ENCODE measurements at regions not wholly inside any gene's neighbourhood (a gene's known extent, or its start where the extent isn't known, plus 50 kb on each side); places are given as distances from the start of the nearest gene placed in this dataset.

GRCh38 chr1:193569983-193570269 lies 383.5 kb upstream of the B3GALT2 start:
- DNase-seq (ENCODE audit: low spot score in 2 of 2): no peak
- H3K9me3 ChIP-seq: no peaks in the 10 kb centered on the region
- H3K27ac ChIP-seq: no peak overlapping the region
- H3K27me3 ChIP-seq: no peaks in the 10 kb centered on the region
- H3K4me3 ChIP-seq: no peak overlapping the region
- no peaks in the 10 kb centered on the region for H3K4me1 ChIP-seq
- no peaks in the 10 kb centered on the region for H3K36me3 ChIP-seq
- TF ChIP-seq CTCF (IDR thresholded peaks at IDR 0.05) (no peak), POLR2AphosphoS5 (IDR thresholded peaks at IDR 0.05) (no peak), POLR2A (IDR thresholded peaks at IDR 0.05) (no peak), EP300 (IDR thresholded peaks at IDR 0.05) (no peak)

- no peak for DNase-seq (ENCODE audit: low spot score in 2 of 2)
- no peaks in the 10 kb centered on the region for H3K36me3 ChIP-seq
- H3K27me3 ChIP-seq: no peaks in the 10 kb centered on the region
- no peaks in the 10 kb centered on the region for H3K4me1 ChIP-seq
- no peak overlapping the region for H3K27ac ChIP-seq
- no peaks in the 10 kb centered on the region for H3K9me3 ChIP-seq
- WGBS: 49% methylated on average over 1 of the region's 1 CpG
- TF ChIP-seq EP300 (IDR thresholded peaks at IDR 0.05) (no peak), POLR2A (IDR thresholded peaks at IDR 0.05) (no peak), CTCF (IDR thresholded peaks at IDR 0.05) (no peak)
- no peak overlapping the region for H3K4me3 ChIP-seq
Measured at GRCh38 chr1:193569096-193569982, 382.9 kb upstream of the B3GALT2 start.

GRCh38 chr1:193568512-193568911 lies 382.1 kb upstream of the B3GALT2 start:
- Histone ChIP-seq H3K36me3 (no peaks in the 10 kb centered on the region), H3K27ac (no peak overlapping the region), H3K9me3 (no peaks in the 10 kb centered on the region), H3K4me1 (no peaks in the 10 kb centered on the region), H3K4me3 (no peak overlapping the region), H3K27me3 (no peaks in the 10 kb centered on the region)
- DNase-seq (ENCODE audit: low spot score in 2 of 2): no peak
- TF ChIP-seq CTCF (IDR thresholded peaks at IDR 0.05) (no peak), EP300 (IDR thresholded peaks at IDR 0.05) (no peak), POLR2AphosphoS5 (IDR thresholded peaks at IDR 0.05) (no peak), POLR2A (IDR thresholded peaks at IDR 0.05) (no peak)
- 45% methylated on average over 1 of the region's 1 CpG for WGBS

- H3K9me3 ChIP-seq: no peaks in the 10 kb centered on the region
- H3K36me3 ChIP-seq: no peaks in the 10 kb centered on the region
- WGBS: 85% methylated on average over 3 of the region's 3 CpGs
- H3K4me1 ChIP-seq: no peaks in the 10 kb centered on the region
- H3K4me3 ChIP-seq: no peak overlapping the region
- H3K27ac ChIP-seq: no peak overlapping the region
- H3K27me3 ChIP-seq: no peaks in the 10 kb centered on the region
- no peak for DNase-seq (ENCODE audit: low spot score in 2 of 2)
- TF ChIP-seq POLR2AphosphoS5 (IDR thresholded peaks at IDR 0.05): no peak
- TF ChIP-seq CTCF (IDR thresholded peaks at IDR 0.05): no peak
- TF ChIP-seq POLR2A (IDR thresholded peaks at IDR 0.05): no peak
- no peak for TF ChIP-seq EP300 (IDR thresholded peaks at IDR 0.05)
Measured at GRCh38 chr1:193567937-193568336, 381.5 kb upstream of the B3GALT2 start.

- Histone ChIP-seq H3K4me1 (no peaks in the 10 kb centered on the region), H3K4me3 (no peak overlapping the region), H3K27me3 (no peaks in the 10 kb centered on the region), H3K9me3 (no peaks in the 10 kb centered on the region), H3K27ac (no peak overlapping the region), H3K36me3 (no peaks in the 10 kb centered on the region)
- 86% methylated on average over 4 of the region's 4 CpGs for WGBS
- no peak for TF ChIP-seq POLR2A (IDR thresholded peaks at IDR 0.05)
- TF ChIP-seq POLR2AphosphoS5 (IDR thresholded peaks at IDR 0.05): no peak
- no peak for DNase-seq (ENCODE audit: low spot score in 2 of 2)
Measured at GRCh38 chr1:193566735-193567134, 380.3 kb upstream of the B3GALT2 start.
